ENCODE measurements at regions not wholly inside any gene's neighbourhood (a gene's known extent, or its start where the extent isn't known, plus 50 kb on each side); places are given as distances from the start of the nearest gene placed in this dataset.
"Not testable (repeated sequence)": the region's sequence is repeated elsewhere in the genome, so short reads cannot be mapped to it uniquely, and the experiment has no call there.

GRCh38 chr21:23585419-23585818 lies 2021.9 kb downstream of the MRPL39 start:
- DNase-seq (ENCODE audit: low read depth) = no peak

- no peak for DNase-seq (ENCODE audit: low read depth)
Measured at GRCh38 chr21:23579573-23579972, 2027.7 kb downstream of the MRPL39 start.

GRCh38 chr21:23578027-23578426 lies 2029.3 kb downstream of the MRPL39 start:
- no peak for DNase-seq (ENCODE audit: low read depth)

- no peak for DNase-seq (ENCODE audit: low read depth)
Measured at GRCh38 chr21:23574932-23575331, 2032.3 kb downstream of the MRPL39 start.

GRCh38 chr21:23548924-23549323 lies 2058.4 kb downstream of the MRPL39 start:
- not testable (repeated sequence) for DNase-seq (ENCODE audit: low read depth)

GRCh38 chr21:23543333-23543732 lies 2063.9 kb downstream of the MRPL39 start:
- DNase-seq (ENCODE audit: low read depth) = no peak

- DNase-seq (ENCODE audit: low read depth) = no peak
Measured at GRCh38 chr21:23542097-23542496, 2065.2 kb downstream of the MRPL39 start.

- no peak for DNase-seq (ENCODE audit: low read depth)
Measured at GRCh38 chr21:23541571-23541970, 2065.7 kb downstream of the MRPL39 start.

- no peak for DNase-seq (ENCODE audit: low read depth)
Measured at GRCh38 chr21:23534850-23535249, 2072.4 kb downstream of the MRPL39 start.

- no peak for DNase-seq (ENCODE audit: low read depth)
Measured at GRCh38 chr21:23531444-23531843, 2075.8 kb downstream of the MRPL39 start.

GRCh38 chr21:23524685-23525084 lies 2082.6 kb downstream of the MRPL39 start:
- DNase-seq (ENCODE audit: low read depth) = no peak

GRCh38 chr21:23522751-23523150 lies 2084.5 kb downstream of the MRPL39 start:
- DNase-seq (ENCODE audit: low read depth) = no peak

- DNase-seq (ENCODE audit: low read depth) = no peak
Measured at GRCh38 chr21:23507501-23507900, 2099.8 kb downstream of the MRPL39 start.

- DNase-seq (ENCODE audit: low read depth) = no peak
Measured at GRCh38 chr21:23496729-23497128, 2110.6 kb downstream of the MRPL39 start.

- no peak for DNase-seq (ENCODE audit: low read depth)
Measured at GRCh38 chr21:23488245-23488644, 2119.0 kb downstream of the MRPL39 start.

GRCh38 chr21:23480591-23481270 lies 2126.6 kb downstream of the MRPL39 start:
- no peak for DNase-seq (ENCODE audit: low read depth)

- DNase-seq (ENCODE audit: low read depth) = no peak
Measured at GRCh38 chr21:23478381-23478780, 2128.9 kb downstream of the MRPL39 start.

GRCh38 chr21:23475281-23476219 lies 2131.7 kb downstream of the MRPL39 start:
- no peak for DNase-seq (ENCODE audit: low read depth)

GRCh38 chr21:23471877-23472276 lies 2135.4 kb downstream of the MRPL39 start:
- no peak for DNase-seq (ENCODE audit: low read depth)

- DNase-seq (ENCODE audit: low read depth) = no peak
Measured at GRCh38 chr21:23463365-23463764, 2143.9 kb downstream of the MRPL39 start.

GRCh38 chr21:23455676-23456075 lies 2151.6 kb downstream of the MRPL39 start:
- no peak for DNase-seq (ENCODE audit: low read depth)

- DNase-seq (ENCODE audit: low read depth) = no peak
Measured at GRCh38 chr21:23452384-23453083, 2154.7 kb downstream of the MRPL39 start.

GRCh38 chr21:23445307-23445706 lies 2162.0 kb downstream of the MRPL39 start:
- no peak for DNase-seq (ENCODE audit: low read depth)
